Non-pigmented ciliary epithelial cell (primary cell): ENCODE measurements at regions not wholly inside any gene's neighbourhood (a gene's known extent, or its start where the extent isn't known, plus 50 kb on each side); places are given as distances from the start of the nearest gene placed in this dataset.

Source experiments
- DNase-seq: peaks from one replicate; pipeline ENCODE4 v3.0.0-alpha.2; 2010; ENCODE audit warnings: low read depth

GRCh38 chr2:59572227-59572626, 981.2 kb downstream of the BCL11A start:
- DNase-seq, result no peak

DNA sequence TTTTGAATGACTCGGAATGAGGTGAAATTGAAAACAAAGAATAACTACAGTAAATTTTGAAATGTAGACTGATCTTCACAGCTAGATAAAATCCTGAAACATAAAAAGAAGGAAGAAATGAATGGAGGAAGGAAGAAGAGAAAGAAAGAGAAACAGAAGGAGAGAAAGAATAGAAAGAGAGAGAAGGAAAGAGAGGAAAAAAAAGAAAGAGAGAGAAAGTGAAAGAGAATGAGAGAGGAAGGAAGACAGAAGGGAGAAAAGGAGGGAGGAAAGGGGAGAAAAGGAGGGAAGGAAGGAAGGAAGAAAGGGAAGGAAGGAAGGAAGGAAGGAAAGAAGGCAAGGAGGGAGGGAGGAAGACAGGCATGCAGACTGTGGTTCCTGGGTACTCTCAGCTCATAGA, 982.6 kb downstream of the BCL11A start:
- no peak for DNase-seq

GRCh38 chr2:59569124-59569523, 984.3 kb downstream of the BCL11A start:
- no peak for DNase-seq

- DNase-seq, result no peak
These were observed 985.0 kb downstream of the BCL11A start for GRCh38 chr2:59568461-59568860.

DNA sequence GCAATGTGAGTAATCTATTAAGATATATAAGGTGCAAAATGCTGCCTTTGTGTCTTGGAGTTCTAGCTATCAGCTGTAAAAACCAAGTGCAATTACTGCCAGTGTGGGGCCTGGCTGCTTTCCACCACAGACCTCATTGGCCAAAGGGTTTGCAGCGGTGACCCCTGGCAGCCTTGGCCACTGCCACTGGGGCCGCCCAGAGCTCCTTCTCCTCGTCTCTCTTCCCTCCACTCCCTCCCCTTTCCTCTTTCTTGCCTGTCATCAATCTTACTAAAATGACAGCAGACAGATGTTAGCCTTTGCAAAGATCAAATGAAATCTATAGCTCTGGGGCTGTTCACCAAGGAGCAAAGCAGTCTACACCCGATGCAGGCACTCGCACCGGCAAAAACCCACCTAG, 986.3 kb downstream of the BCL11A start:
- DNase-seq, result no peak

DNA sequence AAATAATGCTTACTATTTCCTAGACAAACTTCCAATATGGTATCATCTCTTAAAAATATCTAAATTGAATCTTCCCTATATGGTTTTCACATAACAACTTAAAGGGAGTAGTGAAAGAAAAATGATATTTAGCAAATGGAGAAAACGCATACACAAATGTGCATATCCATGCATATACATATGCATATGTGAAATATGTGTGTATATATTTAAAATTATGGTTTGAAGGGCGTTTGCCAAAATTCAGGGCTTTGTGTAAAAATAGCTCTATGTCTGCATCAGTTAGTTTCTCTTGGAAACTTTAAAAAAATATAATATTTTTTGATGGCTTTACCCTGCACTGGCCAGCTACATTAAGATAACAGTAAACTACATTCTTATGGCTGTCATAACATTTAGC, 986.7 kb downstream of the BCL11A start:
- no peak for DNase-seq

- no peak for DNase-seq
These were observed 992.2 kb downstream of the BCL11A start for GRCh38 chr2:59561281-59561680.

- DNase-seq, result no peak
These were observed 992.7 kb downstream of the BCL11A start for GRCh38 chr2:59560769-59561168.

- no peak for DNase-seq
These were observed 1012.6 kb downstream of the BCL11A start for GRCh38 chr2:59540864-59541263.

DNA sequence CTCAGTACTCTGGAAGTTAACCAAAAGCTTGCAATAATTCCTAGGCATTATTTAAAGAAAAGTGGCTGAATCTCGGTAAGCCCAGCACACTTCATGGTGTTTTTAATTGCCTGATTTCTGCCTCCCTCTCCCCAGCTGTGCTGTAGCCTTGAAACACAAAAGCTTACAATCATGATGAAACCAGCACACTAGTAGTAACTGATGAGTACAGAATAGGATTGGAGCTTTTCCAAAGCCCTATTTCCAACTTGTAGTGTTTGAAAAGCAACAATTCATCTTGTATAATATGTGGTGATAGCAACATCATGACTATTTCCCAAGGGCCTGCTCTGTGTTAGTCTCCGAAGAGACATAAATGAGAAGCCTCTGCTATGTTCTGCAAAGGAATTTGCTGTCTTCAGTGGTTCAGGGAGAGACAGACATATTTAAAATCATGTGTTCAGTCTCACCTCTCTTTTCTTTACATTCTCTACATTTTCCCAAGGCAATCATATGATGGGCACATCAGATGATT, 1015.0 kb downstream of the BCL11A start:
- DNase-seq, result no peak

GRCh38 chr2:59532808-59533207, 1020.6 kb downstream of the BCL11A start:
- no peak for DNase-seq

GRCh38 chr2:59530258-59530657, 1023.2 kb downstream of the BCL11A start:
- DNase-seq, result no peak

GRCh38 chr2:59529726-59530125, 1023.7 kb downstream of the BCL11A start:
- no peak for DNase-seq

- no peak for DNase-seq
These were observed 1024.9 kb downstream of the BCL11A start for GRCh38 chr2:59528525-59528924.

DNA sequence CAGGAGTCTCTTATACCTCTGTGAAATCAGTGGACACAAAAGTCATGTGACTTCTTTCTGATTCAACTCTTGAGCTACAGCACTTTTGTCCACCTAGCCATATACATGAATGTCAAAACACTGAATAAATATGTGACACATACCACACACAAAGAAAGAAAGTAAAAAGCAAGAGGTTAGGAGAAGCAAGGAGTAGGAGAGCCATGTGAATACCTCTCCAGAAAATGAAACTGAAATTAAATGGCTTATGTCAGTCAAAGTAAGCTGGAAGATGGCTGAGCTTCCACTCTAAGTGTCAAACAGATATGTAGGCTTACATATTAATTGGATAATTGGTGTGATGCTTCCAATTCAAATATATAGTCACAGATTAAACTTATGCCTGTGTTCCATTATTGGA, 1050.5 kb downstream of the BCL11A start:
- no peak for DNase-seq

DNA sequence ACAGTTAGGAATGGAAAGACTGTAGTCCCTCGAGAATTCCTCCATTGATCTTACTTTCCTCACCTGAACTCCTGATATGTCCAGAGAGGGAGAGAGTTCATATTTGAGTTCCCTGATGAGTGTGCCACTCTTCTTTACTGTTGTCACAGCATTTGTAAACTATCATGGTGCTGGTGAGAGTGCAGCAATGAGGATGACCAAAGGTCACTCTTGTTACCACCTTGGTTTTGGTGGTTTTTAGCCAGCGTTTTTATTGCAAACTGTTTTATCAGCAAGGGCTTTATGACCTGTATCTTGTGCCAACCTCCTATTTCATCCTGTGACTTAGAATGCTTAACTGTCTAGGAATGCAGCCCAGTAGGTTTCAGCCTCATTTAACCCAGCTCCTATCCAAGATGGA, 1062.5 kb downstream of the BCL11A start:
- DNase-seq, result no peak

GRCh38 chr2:59490192-59490591, 1063.3 kb downstream of the BCL11A start:
- DNase-seq, result no peak

- no peak for DNase-seq
These were observed 1068.8 kb downstream of the BCL11A start for GRCh38 chr2:59484673-59485072.

DNA sequence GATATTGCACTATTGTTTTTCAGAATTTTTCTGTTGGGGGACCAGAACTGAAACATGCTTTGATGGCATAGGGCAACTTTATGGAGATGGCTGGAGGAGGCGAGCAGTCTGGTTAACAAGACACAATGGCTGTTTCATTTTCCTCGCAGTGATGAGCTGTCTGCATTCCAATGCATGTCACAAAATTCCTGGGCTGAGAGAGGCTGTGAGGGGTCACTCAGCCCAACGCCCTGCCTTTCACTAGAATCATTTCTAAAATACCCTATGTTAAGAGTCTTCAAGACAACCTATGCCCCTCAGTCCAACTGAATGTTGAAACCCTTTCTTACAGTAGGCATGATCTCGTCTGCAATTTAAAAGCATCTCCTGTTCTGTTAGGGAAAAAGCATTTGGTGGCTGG, 1090.0 kb downstream of the BCL11A start:
- no peak for DNase-seq

GRCh38 chr2:59462422-59463197, 1090.8 kb downstream of the BCL11A start:
- no peak for DNase-seq

DNA sequence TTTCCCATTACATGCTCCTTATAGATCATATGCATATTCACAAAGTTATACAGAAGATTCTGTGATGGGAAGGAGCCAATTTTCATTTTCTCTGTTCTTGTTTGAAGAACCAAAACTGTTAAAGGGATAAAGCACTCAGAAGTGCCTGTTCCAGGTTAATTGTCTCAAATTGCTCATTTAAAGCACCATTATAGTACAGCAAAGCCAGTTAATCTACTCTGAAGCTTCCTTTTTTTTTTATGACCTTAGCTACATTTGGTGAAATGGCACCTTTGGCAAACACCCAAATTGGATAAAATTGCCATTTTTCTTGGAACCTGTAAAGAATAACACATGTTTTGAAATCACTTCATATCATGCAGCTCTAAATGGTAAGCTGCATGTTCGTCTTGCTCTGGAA, 1092.3 kb downstream of the BCL11A start:
- no peak for DNase-seq

GRCh38 chr2:59458800-59459199, 1094.7 kb downstream of the BCL11A start:
- DNase-seq, result no peak

DNA sequence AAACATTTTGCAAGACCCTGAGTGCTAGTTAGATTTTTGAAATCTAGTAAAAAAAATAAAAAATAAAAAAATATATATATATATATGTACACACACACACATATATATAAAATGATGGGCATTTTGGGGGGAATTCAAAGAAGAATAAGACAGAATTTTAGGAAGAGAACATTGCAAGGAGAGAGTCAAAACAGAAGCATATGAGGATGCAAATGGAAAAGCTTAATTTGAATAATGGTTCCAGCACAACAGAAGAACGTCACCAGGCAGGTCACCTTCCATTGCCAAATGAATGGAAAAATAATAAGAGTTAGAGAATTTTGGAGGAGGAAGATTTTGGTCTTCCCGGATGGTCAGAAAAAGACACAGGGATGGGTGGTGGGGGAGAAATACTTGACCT, 1097.2 kb downstream of the BCL11A start:
- DNase-seq, result no peak

- no peak for DNase-seq
These were observed 1104.2 kb downstream of the BCL11A start for GRCh38 chr2:59449274-59449673.
